ENCODE measurements at regions not wholly inside any gene's neighbourhood (a gene's known extent, or its start where the extent isn't known, plus 50 kb on each side); places are given as distances from the start of the nearest gene placed in this dataset.

- Histone ChIP-seq H3K4me3 (ENCODE audit: low read length) (no peak overlapping the region), H3K56ac (ENCODE audit: low read length) (no peak overlapping the region), H2BK15ac (replicated peaks; ENCODE audit: low read depth) (no peak overlapping the region), H3K9ac (ENCODE audit: low read length) (no peak overlapping the region), H4K8ac (ENCODE audit: low read depth, low read length) (no peak overlapping the region), H3K23ac (ENCODE audit: low read length) (no peak overlapping the region), H3K4me2 (ENCODE audit: low read length) (no peak overlapping the region), H3K79me2 (ENCODE audit: control insufficient read depth, insufficient read depth, low read length) (no peaks in the 10 kb centered on the region), H4K5ac (ENCODE audit: low read length) (no peak overlapping the region), H3K36me3 (ENCODE audit: control insufficient read depth, insufficient read depth, low read length) (no peaks in the 10 kb centered on the region), H3K79me1 (ENCODE audit: low read length) (no peaks in the 10 kb centered on the region), H2BK120ac (ENCODE audit: low read depth, low read length) (no peak overlapping the region), H2AK5ac (ENCODE audit: low read length) (no peak overlapping the region), H3K4me1 (ENCODE audit: control insufficient read depth, low read depth, low read length) (no peaks in the 10 kb centered on the region), H2BK5ac (ENCODE audit: low read length) (no peak overlapping the region), H3K27ac (ENCODE audit: low read depth, low read length) (no peak overlapping the region), H3K4ac (ENCODE audit: low read depth, low read length) (no peak overlapping the region), H3K27me3 (ENCODE audit: insufficient read depth, low read length, poor library complexity) (no peaks in the 10 kb centered on the region), H3K18ac (ENCODE audit: low read length) (no peak overlapping the region)
- WGBS (ENCODE audit: extremely low coverage, insufficient coverage, low lambda C conversion rate), result no CpG with 5 or more reads among the region's 2 CpGs
- no peak for DNase-seq
Observed at GRCh38 chr9:85224301-85224700, 517.5 kb downstream of the AGTPBP1 start.

GRCh38 chr9:85223506-85224125 is 518.1 kb downstream of the AGTPBP1 start:
- Histone ChIP-seq H3K4me3 (ENCODE audit: low read length) (no peak overlapping the region), H3K23ac (ENCODE audit: low read length) (no peak overlapping the region), H4K5ac (ENCODE audit: low read length) (no peak overlapping the region), H3K56ac (ENCODE audit: low read length) (no peak overlapping the region), H3K9ac (ENCODE audit: low read length) (no peak overlapping the region), H2BK120ac (ENCODE audit: low read depth, low read length) (no peak overlapping the region), H3K4ac (ENCODE audit: low read depth, low read length) (no peak overlapping the region), H2AK5ac (ENCODE audit: low read length) (no peak overlapping the region), H3K36me3 (ENCODE audit: control insufficient read depth, insufficient read depth, low read length) (no peaks in the 10 kb centered on the region), H3K27me3 (ENCODE audit: insufficient read depth, low read length, poor library complexity) (no peaks in the 10 kb centered on the region), H2BK15ac (replicated peaks; ENCODE audit: low read depth) (no peak overlapping the region), H2BK5ac (ENCODE audit: low read length) (no peak overlapping the region), H3K4me1 (ENCODE audit: control insufficient read depth, low read depth, low read length) (no peaks in the 10 kb centered on the region), H4K8ac (ENCODE audit: low read depth, low read length) (no peak overlapping the region), H3K18ac (ENCODE audit: low read length) (no peak overlapping the region), H3K79me1 (ENCODE audit: low read length) (no peaks in the 10 kb centered on the region), H3K27ac (ENCODE audit: low read depth, low read length) (no peak overlapping the region), H3K79me2 (ENCODE audit: control insufficient read depth, insufficient read depth, low read length) (no peaks in the 10 kb centered on the region), H3K4me2 (ENCODE audit: low read length) (no peak overlapping the region)
- WGBS (ENCODE audit: extremely low coverage, insufficient coverage, low lambda C conversion rate), result no CpG with 5 or more reads among the region's 2 CpGs
- no peak for DNase-seq

GRCh38 chr9:85216601-85217000 is 525.2 kb downstream of the AGTPBP1 start:
- no peak overlapping the region for H3K56ac ChIP-seq (ENCODE audit: low read length)
- no peaks in the 10 kb centered on the region for H3K79me1 ChIP-seq (ENCODE audit: low read length)
- H2BK15ac ChIP-seq (replicated peaks; ENCODE audit: low read depth), result no peak overlapping the region
- no peak overlapping the region for H3K9ac ChIP-seq (ENCODE audit: low read length)
- H3K27me3 ChIP-seq (ENCODE audit: insufficient read depth, low read length, poor library complexity), result no peaks in the 10 kb centered on the region
- no peak overlapping the region for H2AK5ac ChIP-seq (ENCODE audit: low read length)
- H2BK5ac ChIP-seq (ENCODE audit: low read length), result no peak overlapping the region
- DNase-seq, result no peak
- H4K8ac ChIP-seq (ENCODE audit: low read depth, low read length), result no peak overlapping the region
- H3K18ac ChIP-seq (ENCODE audit: low read length), result no peak overlapping the region
- H3K27ac ChIP-seq (ENCODE audit: low read depth, low read length), result no peak overlapping the region
- no peaks in the 10 kb centered on the region for H3K36me3 ChIP-seq (ENCODE audit: control insufficient read depth, insufficient read depth, low read length)
- H3K4me3 ChIP-seq (ENCODE audit: low read length), result no peak overlapping the region
- H3K23ac ChIP-seq (ENCODE audit: low read length), result no peak overlapping the region
- H3K79me2 ChIP-seq (ENCODE audit: control insufficient read depth, insufficient read depth, low read length), result no peaks in the 10 kb centered on the region
- peaks cover 8% of the 10 kb centered on the region for H3K4me1 ChIP-seq (ENCODE audit: control insufficient read depth, low read depth, low read length)
- 100% methylated on average over 1 of the region's 6 CpGs for WGBS (ENCODE audit: extremely low coverage, insufficient coverage, low lambda C conversion rate)
- no peak overlapping the region for H3K4ac ChIP-seq (ENCODE audit: low read depth, low read length)
- no peak overlapping the region for H2BK120ac ChIP-seq (ENCODE audit: low read depth, low read length)
- H3K4me2 ChIP-seq (ENCODE audit: low read length), result no peak overlapping the region
- H4K5ac ChIP-seq (ENCODE audit: low read length), result no peak overlapping the region

- no peaks in the 10 kb centered on the region for H3K36me3 ChIP-seq (ENCODE audit: control insufficient read depth, insufficient read depth, low read length)
- no peak overlapping the region for H3K4me2 ChIP-seq (ENCODE audit: low read length)
- no peak overlapping the region for H4K5ac ChIP-seq (ENCODE audit: low read length)
- no peak overlapping the region for H2BK5ac ChIP-seq (ENCODE audit: low read length)
- no peak overlapping the region for H3K23ac ChIP-seq (ENCODE audit: low read length)
- no peak overlapping the region for H3K56ac ChIP-seq (ENCODE audit: low read length)
- no peak overlapping the region for H4K8ac ChIP-seq (ENCODE audit: low read depth, low read length)
- no peak for DNase-seq
- H3K4me3 ChIP-seq (ENCODE audit: low read length), result no peak overlapping the region
- H3K79me2 ChIP-seq (ENCODE audit: control insufficient read depth, insufficient read depth, low read length), result no peaks in the 10 kb centered on the region
- no peaks in the 10 kb centered on the region for H3K79me1 ChIP-seq (ENCODE audit: low read length)
- no peak overlapping the region for H3K9ac ChIP-seq (ENCODE audit: low read length)
- no peaks in the 10 kb centered on the region for H3K27me3 ChIP-seq (ENCODE audit: insufficient read depth, low read length, poor library complexity)
- no peak overlapping the region for H3K18ac ChIP-seq (ENCODE audit: low read length)
- no peak overlapping the region for H2AK5ac ChIP-seq (ENCODE audit: low read length)
- no peak overlapping the region for H3K4ac ChIP-seq (ENCODE audit: low read depth, low read length)
- no peak overlapping the region for H3K27ac ChIP-seq (ENCODE audit: low read depth, low read length)
- peaks cover 8% of the 10 kb centered on the region for H3K4me1 ChIP-seq (ENCODE audit: control insufficient read depth, low read depth, low read length)
- no peak overlapping the region for H2BK120ac ChIP-seq (ENCODE audit: low read depth, low read length)
- H2BK15ac ChIP-seq (replicated peaks; ENCODE audit: low read depth), result no peak overlapping the region
Observed at GRCh38 chr9:85215961-85216360, 525.8 kb downstream of the AGTPBP1 start.

GRCh38 chr9:85215416-85215815 is 526.3 kb downstream of the AGTPBP1 start:
- Histone ChIP-seq H3K18ac (ENCODE audit: low read length) (no peak overlapping the region), H3K79me2 (ENCODE audit: control insufficient read depth, insufficient read depth, low read length) (no peaks in the 10 kb centered on the region), H3K23ac (ENCODE audit: low read length) (no peak overlapping the region), H2BK5ac (ENCODE audit: low read length) (no peak overlapping the region), H2BK15ac (replicated peaks; ENCODE audit: low read depth) (no peak overlapping the region), H4K5ac (ENCODE audit: low read length) (no peak overlapping the region), H3K9ac (ENCODE audit: low read length) (no peak overlapping the region), H3K36me3 (ENCODE audit: control insufficient read depth, insufficient read depth, low read length) (no peaks in the 10 kb centered on the region), H3K27me3 (ENCODE audit: insufficient read depth, low read length, poor library complexity) (no peaks in the 10 kb centered on the region), H3K27ac (ENCODE audit: low read depth, low read length) (no peak overlapping the region), H3K4me3 (ENCODE audit: low read length) (no peak overlapping the region), H2BK120ac (ENCODE audit: low read depth, low read length) (no peak overlapping the region), H2AK5ac (ENCODE audit: low read length) (no peak overlapping the region), H4K8ac (ENCODE audit: low read depth, low read length) (no peak overlapping the region), H3K4ac (ENCODE audit: low read depth, low read length) (no peak overlapping the region), H3K56ac (ENCODE audit: low read length) (no peak overlapping the region), H3K4me1 (ENCODE audit: control insufficient read depth, low read depth, low read length) (peaks cover 8% of the 10 kb centered on the region), H3K79me1 (ENCODE audit: low read length) (no peaks in the 10 kb centered on the region), H3K4me2 (ENCODE audit: low read length) (no peak overlapping the region)
- no peak for DNase-seq
- WGBS (ENCODE audit: extremely low coverage, insufficient coverage, low lambda C conversion rate), result no CpG with 5 or more reads among the region's 4 CpGs
